Amygdala (tissue), 56 donors: ENCODE measurements at regions not wholly inside any gene's neighbourhood (a gene's known extent, or its start where the extent isn't known, plus 50 kb on each side); places are given as distances from the start of the nearest gene placed in this dataset.

Source experiments
- DNase-seq, 56 donors: peaks; one replicate each; lab custom pipeline; 2025; lab: John Stamatoyannopoulos, UW

DNA sequence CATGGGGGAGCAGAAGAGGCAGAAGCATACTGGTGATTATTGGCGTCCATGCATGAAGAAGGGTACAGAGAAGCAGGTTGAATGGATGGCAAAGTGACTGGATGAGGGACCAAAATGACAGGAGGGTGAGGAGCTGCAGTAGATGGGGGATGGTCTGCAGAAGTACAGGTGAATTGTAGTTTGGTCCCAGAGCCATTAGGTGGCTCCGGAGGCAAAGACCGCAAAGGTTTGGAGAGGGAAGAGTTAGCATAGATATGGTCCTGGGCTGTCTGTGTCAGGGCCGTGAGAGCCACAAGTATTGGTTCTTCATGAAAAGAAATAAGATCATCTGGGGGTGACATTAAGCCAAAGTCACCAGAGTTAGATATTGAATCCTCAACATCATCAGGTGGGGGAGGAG is 59.0 kb upstream of the ZNF726 start:
- DNase-seq = no peak

DNA sequence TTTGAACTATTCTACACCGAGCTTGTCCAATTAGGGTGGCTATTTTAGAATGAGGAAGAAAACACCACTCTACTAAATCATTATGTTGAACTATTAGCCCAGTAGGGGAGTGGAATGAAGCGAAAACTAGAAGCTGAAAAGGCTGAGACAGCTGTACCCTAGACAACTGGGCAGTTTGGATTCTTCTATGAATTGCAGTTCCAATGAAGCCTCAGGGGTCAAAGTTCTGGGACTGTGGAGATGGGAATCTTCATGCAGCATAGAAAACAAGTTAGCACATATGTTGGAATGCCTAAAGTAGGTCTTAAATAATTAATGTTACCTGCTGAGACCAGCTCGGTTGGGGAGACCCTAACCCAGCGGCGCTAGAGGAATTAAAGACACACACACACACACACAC is 62.7 kb upstream of the ZNF726 start:
- DNase-seq = no peak

DNA sequence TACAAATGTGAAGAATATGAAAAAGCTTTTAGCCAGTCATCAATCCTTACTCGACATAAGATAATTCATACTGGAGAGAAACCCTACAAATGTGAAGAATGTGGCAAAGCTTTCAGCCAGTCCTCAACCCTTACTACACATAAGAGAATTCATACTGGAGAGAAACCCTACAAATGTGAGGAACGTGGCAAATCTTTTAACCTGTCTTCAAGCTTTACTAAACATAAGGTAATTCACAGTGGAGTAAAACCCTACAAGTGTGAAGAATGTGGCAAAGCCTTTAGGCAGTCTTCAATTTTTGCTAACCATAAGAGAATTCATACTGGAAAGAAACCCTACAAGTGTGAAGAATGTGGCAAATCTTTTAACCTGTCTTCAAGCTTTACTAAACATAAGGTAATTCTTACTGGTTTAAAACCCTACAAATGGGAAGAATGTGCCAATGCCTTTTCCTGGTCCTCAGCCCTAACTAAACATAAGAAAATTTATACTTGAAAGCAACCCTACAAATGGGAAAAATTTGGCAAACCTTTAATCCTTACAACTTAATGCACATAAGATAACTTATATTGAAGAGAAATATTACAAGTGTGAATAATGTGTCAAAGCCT is 74.1 kb upstream of the ZNF681 start:
- DNase-seq = no peak

- no peak for DNase-seq
Observed at GRCh38 chr19:23823952-23824389, 65.3 kb upstream of the ZNF681 start.

DNA sequence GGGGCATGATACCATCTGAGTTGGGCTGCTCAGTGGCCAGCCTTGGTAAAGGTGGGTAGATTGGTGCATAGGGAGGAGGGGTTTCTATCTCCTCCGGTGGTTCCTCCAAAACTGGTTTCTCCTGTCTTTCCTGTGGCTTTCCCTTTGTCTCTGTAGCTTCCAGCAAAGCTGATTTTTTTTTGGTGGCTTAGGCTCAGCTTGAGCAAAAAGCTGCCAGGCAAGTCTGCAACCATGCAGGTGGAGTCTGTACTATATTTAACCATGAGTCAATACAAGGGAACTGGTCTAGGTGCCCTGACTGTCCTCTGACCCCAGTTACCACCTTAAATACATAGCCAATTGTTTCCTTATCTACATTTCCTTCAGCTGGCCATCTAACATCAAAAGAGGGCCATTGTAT is 64.0 kb upstream of the ZNF681 start:
- DNase-seq = no peak

- peak in 8 of 56 donors; percentile 1 to 26 (median 4) for DNase-seq
Observed at GRCh38 chr19:23817519-23817918, 58.8 kb upstream of the ZNF681 start.

DNA sequence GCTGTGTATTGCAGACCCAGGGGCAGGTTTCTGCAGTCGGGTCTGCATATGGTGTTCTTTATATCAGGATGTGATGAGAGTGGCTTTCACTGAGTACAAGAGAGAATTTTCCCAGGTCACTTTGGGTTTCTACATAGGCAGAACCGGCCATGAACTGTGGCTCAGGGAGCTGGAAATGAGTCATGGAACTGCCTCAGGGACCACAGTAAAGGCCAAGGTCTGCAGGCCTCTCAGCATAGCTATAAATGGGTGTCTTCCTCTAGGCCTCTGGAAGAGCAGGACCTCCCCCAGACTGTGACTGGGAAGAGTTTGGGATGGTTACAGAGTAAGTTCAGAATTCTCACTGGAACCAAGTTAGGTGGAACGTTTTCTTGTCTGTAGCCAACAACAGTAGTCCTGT is 51.8 kb upstream of the ZNF681 start:
- DNase-seq = no peak
